HG02642 (cell line): ENCODE measurements at regions not wholly inside any gene's neighbourhood (a gene's known extent, or its start where the extent isn't known, plus 50 kb on each side); places are given as distances from the start of the nearest gene placed in this dataset.

Experiments
- ATAC-seq: cut with Tn5 transposase; IDR thresholded peaks from one replicate; pipeline ENCODE4 v1.9.1; 2021; ENCODE audit warnings: mild to moderate bottlenecking; ENCODE audit not compliant: unreplicated experiment, poor library complexity

GRCh38 chr21:22476214-22476613 lies 1478.0 kb downstream of the NCAM2 start:
- ATAC-seq = no peak

GRCh38 chr21:22476726-22477646 lies 1478.8 kb downstream of the NCAM2 start:
- no peak for ATAC-seq

GRCh38 chr21:22490049-22490448 lies 1491.8 kb downstream of the NCAM2 start:
- no peak for ATAC-seq

GRCh38 chr21:22516230-22516629 lies 1518.0 kb downstream of the NCAM2 start:
- no peak for ATAC-seq

DNA sequence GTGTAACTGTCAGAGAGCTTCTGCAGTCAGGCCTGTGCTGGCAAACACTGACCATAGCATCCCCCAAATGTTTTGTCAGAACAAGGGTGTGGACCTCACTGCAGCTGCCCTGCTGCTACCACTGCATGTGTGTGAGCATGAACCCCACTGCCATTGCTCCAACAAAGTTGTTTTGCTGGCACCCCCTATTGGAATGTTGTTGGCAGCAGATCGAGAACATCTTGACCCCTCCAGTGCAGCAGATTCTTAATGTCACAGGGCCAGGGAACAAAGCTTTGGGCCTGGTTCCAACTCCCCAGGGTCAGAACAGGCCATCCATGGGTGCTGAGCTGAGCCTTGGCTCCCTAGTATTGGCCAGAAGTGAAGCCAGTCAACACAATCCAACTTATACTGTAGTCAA lies 1537.4 kb downstream of the NCAM2 start:
- ATAC-seq = no peak

DNA sequence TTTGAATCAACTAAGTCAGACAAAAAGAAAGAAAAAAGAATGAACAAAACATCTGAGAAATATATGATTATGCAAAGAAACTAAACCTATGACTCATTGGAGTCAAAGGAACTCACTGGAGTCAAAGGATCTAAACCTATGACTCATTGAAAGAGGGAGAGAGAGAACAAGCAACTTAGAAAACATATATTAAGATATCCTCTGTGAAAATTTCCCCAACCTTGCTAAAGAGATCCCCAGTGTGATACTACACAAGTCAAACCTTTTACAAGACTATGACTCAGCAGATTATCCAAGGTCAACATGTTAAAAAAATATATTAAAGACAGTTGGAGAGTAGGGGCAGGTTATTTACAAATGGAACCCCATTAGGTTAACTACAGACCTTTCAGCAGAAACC lies 1538.3 kb downstream of the NCAM2 start:
- ATAC-seq = no peak

DNA sequence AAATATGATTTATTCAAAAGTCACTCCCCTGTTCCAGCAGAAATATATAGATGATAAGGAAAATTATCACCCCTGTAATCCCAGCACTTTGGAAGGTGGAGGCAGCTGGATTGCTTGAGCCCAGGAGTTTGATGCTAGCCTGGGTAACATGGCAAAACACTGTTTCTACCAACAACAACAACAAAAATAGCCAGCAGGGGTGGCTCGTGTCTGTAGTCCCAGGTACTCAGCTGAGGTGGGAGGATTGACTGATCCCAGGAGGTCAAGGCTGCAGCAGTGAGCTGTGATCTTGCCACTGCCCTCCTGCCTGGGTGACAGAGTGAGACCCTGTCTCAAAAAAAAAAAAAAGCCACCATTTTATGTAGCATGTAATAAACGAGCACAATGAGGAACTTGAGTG lies 1546.5 kb downstream of the NCAM2 start:
- ATAC-seq = no peak

DNA sequence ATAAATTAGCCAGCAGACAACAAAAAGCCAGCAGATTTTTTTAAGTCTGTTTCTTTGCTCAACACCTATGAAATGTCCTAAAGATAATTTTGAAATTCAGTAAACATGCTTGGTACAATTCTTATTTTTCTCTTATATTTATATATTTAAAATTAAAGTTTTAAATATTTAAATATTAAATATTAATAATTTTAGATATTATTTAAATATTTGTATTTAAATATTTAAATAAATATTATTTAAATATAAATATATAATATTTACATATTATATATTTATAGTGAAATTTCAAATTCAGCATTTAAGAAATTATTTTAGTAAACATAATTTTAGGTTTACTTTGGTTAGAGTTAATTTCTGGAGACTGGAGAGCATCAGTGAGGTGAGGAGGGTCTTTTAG lies 1554.2 kb downstream of the NCAM2 start:
- no peak for ATAC-seq

DNA sequence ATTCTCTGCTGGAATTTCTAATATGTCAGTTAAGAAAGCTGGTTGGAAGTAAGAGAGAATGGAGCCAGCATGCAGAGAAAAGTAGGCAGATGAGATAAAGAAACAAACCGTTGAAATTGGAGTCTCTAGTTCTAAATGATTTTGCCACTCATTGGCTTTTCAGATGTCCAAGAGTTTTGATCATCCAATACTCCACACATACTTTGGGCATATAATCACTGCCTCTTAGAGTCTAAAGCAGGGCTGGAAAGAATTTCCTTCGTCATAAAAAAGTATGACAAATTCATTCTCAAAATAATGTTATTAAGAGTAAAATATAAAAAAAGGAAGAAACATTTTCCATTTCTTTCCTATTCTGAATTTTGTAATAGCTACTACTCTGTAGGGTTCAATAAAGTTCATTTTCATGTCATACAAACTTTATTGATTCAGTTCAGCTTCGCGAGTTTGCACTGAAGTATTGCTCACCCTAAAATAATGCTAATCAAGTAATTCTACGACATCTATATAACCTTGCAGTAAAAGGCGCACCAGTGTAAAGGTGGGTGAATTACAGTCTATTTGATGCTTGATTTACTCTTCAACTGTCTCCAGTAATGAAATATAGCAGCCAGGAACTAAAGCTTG lies 1556.6 kb downstream of the NCAM2 start:
- no peak for ATAC-seq

DNA sequence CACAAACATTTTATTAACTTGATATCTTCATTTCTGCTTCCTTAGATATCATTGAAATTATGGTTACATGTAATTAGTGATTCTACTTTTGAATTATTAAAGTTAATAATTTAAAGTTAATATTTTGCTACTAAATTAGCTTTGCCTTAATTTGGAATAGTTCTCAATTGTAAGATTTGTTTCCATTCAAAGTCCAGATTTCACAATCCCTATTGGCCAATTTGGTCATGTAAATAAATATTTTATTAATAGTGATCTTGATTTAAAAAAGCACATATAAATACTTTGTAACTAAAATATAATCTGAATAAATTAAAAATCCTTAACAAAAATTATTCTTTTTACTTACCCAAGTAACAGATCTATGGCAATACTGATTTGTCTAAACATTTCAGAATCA lies 1558.6 kb downstream of the NCAM2 start:
- no peak for ATAC-seq

- no peak for ATAC-seq
Observed at GRCh38 chr21:22561946-22562345, 1563.7 kb downstream of the NCAM2 start.

GRCh38 chr21:22573834-22574233 lies 1575.6 kb downstream of the NCAM2 start:
- no peak for ATAC-seq

DNA sequence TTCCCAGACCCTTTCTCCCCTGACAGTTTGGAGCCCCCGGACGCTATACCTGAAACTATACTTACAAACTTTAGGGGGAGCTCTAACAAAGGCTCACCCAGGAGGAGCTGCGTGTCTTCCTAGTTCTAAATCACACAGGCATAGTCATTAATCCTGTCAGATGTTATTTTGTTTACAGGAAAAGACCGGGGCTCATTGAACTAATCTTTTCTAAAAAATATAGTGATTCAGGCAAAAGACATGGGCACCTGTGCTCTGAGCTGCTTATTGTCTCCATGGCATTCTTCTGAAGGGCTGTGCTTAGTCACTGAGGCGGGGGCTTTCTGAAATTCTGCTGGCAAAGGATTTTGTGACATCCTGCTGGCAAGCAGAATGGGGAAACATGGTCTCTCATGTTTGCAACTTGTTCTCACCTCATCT lies 1577.0 kb downstream of the NCAM2 start:
- ATAC-seq = no peak

DNA sequence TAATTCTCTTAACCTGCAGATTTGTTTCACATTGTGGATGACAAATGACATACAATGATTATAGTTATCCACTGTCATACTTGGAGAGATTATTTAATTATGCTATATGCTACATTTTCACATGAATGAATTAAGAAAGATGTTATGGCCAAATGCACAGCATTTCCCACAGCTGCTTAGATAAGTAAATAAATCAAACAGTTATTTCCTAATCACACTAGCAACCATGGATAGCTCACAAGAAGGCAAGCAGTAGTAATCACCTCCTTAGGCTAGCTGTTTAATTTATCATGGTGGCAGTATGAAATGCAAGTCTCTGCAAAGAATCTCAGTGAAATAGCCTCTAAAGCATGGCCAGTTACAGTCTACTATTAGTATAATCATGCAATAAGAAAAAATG lies 1581.5 kb downstream of the NCAM2 start:
- no peak for ATAC-seq

GRCh38 chr21:22582026-22582425 lies 1583.8 kb downstream of the NCAM2 start:
- no peak for ATAC-seq

DNA sequence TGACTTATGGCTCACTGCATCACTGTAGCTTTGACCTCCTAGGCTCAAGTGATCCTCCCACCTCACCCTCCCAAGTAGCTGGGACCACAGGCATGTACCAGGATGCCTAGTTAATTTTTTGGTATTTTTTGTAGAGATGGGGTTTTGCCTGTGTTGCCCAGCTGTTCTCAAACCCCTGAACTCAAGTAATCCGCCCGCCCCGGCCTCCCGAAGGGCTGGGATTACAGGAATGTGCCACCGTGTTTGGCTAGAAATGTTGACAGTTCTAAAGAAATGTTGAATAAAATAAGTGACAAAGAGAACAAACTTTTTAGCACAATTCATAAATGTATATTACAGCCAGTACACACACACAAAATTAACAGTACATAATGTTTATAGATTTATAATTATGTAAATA lies 1586.1 kb downstream of the NCAM2 start:
- no peak for ATAC-seq

DNA sequence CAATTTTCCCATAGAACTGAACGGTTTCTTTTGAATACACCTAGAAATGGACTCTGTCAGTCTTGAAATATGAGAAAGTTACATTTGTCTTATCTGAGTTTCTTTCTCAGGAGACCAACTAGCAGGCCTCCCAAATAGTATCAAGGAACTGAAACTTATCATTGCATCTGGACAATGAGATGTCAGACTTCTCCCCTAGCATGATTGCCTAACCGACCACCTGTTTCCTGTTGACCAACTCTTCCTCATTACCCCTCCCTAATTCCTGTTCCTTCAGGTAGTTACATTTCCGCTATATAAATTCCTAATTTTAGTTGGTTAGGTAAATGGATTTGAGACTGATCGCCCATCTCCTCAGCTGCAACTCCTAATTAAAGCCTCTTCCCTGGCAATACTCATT lies 1587.3 kb downstream of the NCAM2 start:
- no peak for ATAC-seq

DNA sequence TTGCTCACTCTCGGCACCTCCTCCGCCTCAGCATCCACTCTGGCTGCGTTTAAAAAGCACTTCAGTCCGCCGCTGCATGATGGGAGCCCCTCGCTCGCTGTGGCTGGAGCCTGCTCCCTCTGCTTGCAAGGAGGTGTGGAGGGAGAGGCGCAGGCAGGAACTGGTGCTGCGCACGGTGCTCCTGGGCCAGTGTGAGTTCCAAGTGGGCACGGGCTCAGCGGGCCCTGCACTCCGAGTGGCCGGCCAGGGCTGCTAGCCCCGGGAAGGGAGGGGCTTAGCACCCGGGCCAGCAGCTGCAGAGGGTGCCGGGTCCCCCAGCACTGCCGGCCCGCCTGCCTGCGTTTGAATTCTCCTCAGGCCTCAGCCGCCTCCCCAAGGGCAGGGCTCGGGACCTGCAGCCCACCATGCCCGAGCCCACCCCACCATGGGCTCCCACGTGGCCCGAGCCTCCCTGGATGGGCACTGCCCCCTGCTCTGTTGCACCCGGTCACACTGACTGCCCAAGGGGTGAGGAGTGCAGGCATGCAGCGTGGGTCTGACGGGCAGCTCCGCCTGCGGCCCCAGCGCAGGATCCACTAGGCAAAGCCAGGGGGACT lies 1599.5 kb downstream of the NCAM2 start:
- no peak for ATAC-seq

- ATAC-seq = no peak
Observed at GRCh38 chr21:22609802-22610201, 1611.6 kb downstream of the NCAM2 start.

DNA sequence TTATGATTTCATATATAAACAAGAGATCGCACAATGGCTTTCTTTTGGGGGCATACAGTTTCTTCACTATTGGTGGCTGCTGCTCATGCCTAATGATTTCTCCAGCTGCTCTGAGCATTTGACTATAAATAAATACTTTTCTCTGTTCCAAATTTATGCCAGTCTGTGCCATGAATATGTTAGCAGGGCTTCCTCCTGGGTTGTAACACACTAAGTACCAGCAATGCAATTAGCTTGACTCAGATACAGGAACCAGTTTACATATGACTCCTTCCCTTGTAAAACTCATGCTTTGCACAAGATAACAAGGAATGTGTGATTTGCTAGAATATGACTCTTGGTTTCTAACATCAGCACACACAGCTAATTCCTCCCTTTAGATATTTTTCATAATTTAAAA lies 1629.7 kb downstream of the NCAM2 start:
- no peak for ATAC-seq

DNA sequence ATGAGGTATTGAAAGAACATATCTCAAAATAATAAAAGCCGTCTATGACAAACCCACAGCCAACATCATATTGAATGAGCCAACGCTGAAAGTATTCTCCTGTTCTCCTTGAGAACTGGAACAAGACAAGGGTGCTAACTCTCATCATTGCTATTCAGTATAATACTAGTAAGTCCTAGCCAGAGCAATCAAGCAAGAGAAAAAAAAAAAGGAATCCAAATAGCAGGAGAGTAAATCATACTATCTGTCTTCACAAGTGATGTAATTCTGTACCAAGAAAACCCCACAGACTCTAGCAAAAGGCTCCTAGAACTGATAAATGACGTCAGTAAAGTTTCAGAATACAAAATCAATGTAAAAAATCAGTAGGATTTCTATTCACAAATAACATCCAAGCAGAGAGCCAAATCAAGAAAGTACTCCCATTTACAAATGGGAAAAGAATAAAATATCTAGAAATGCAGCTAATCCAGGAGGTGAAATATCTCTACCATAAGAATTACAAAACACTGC lies 1632.8 kb downstream of the NCAM2 start:
- no peak for ATAC-seq
